OCI-LY1 (cell line): ENCODE measurements at regions not wholly inside any gene's neighbourhood (a gene's known extent, or its start where the extent isn't known, plus 50 kb on each side); places are given as distances from the start of the nearest gene placed in this dataset.

ENCODE experiments used
- H2AFZ ChIP-seq: fragments of 200-600 bp; sonication (generic), shearing (Covaris generic); 2 replicates; pipeline ENCODE4 v1.6.0; 2014; ENCODE audit warnings: antibody characterized with exemption, mild to moderate bottlenecking, low read length
- H3F3A ChIP-seq: fragments of 200-600 bp; sonication (generic), shearing (Covaris generic); 2 replicates; pipeline ENCODE4 v1.6.0; 2014; ENCODE audit warnings: mild to moderate bottlenecking, antibody characterized with exemption, low read length, moderate library complexity; ENCODE audit not compliant: insufficient read depth
- H3K27ac ChIP-seq: fragments of 200-600 bp; sonication (generic); 2 replicates; pipeline ENCODE4 v1.5.1; 2014; ENCODE audit warnings: low read length, mixed run types, mild to moderate bottlenecking, low read depth; ENCODE audit not compliant: poor library complexity, severe bottlenecking
- H3K27me3 ChIP-seq: fragments of 200-600 bp; sonication (generic); 2 replicates; pipeline ENCODE4 v1.6.0; 2014; ENCODE audit warnings: antibody characterized with exemption, mild to moderate bottlenecking, low read length, moderate library complexity; ENCODE audit not compliant: insufficient read depth
- H3K36me3 ChIP-seq: fragments of 200-600 bp; sonication (generic); 2 replicates; pipeline ENCODE4 v1.6.1; 2014; ENCODE audit warnings: mild to moderate bottlenecking, antibody characterized with exemption, low read length, moderate library complexity, mixed read lengths; ENCODE audit not compliant: insufficient read depth
- H3K4me1 ChIP-seq: fragments of 200-600 bp; sonication (generic); 2 replicates; pipeline ENCODE4 v1.5.1; 2014; ENCODE audit warnings: mild to moderate bottlenecking, low read length, moderate library complexity; ENCODE audit not compliant: insufficient read depth, severe bottlenecking
- H3K4me2 ChIP-seq: fragments of 200-600 bp; sonication (generic), shearing (Covaris generic); 2 replicates; pipeline ENCODE4 v1.6.1; 2014; ENCODE audit warnings: low read length
- H3K4me3 ChIP-seq: fragments of 200-600 bp; sonication (generic); 2 replicates; pipeline ENCODE4 v1.5.1; 2014; ENCODE audit warnings: low read length, low read depth, mild to moderate bottlenecking, mixed read lengths; ENCODE audit not compliant: poor library complexity, severe bottlenecking
- H3K79me2 ChIP-seq: fragments of 200-600 bp; shearing (Covaris generic); 2 replicates; pipeline ENCODE4 v1.6.1; 2016; ENCODE audit warnings: mixed run types, low read length, mixed read lengths; ENCODE audit not compliant: insufficient read depth
- H3K9ac ChIP-seq: fragments of 200-600 bp; sonication (generic), shearing (Covaris generic); 2 replicates; pipeline ENCODE4 v1.6.1; 2014; ENCODE audit warnings: mild to moderate bottlenecking, low read length, mixed read lengths
- H3K9me2 ChIP-seq: fragments of 200-600 bp; sonication (generic), shearing (Covaris generic); 2 replicates; pipeline ENCODE4 v1.6.1; 2014; ENCODE audit warnings: low read depth, mild to moderate bottlenecking, low read length, mixed read lengths
- H3K9me3 ChIP-seq: fragments of 200-600 bp; shearing (Covaris generic); 2 replicates; pipeline ENCODE4 v1.6.1; 2014; ENCODE audit warnings: low read length, mixed read lengths
- H4K20me1 ChIP-seq: fragments of 200-600 bp; sonication (generic), shearing (Covaris generic); 2 replicates; pipeline ENCODE4 v1.6.0; 2016; ENCODE audit warnings: mild to moderate bottlenecking, low read length; ENCODE audit not compliant: insufficient read depth
- CTCF ChIP-seq: fragments of 200-600 bp; sonication (generic), shearing (Covaris generic); IDR thresholded peaks from 2 replicates; pipeline ENCODE4 v1.5.1; 2017; ENCODE audit warnings: mild to moderate bottlenecking, antibody characterized with exemption, low read length, moderate library complexity, mixed read lengths
- EZH2 ChIP-seq: fragments of 200-600 bp; sonication (generic), shearing (Covaris generic); IDR thresholded peaks from 2 replicates; pipeline ENCODE4 v1.8.0; 2017; ENCODE audit warnings: borderline replicate concordance, mixed run types, mild to moderate bottlenecking, antibody characterized with exemption, low read length, moderate library complexity, mixed read lengths

DNA sequence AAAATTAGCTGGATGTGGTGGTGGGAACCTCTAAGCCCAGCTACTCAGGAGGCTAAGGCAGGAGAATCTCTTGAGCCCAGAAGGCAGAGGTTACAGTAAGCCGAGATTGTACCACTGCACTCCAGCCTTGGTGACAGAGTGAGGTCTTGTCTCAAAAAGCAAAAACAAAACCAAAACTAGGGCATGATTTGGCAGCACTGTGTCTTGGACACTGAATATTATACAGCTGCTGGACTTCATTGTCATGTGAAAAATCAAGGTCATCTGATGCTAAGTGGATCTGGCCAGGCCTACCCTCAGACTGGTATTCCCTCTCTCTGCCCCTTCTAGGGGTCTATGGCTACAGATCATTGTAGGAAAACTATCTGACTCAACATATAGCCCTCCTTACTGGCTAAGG is 55.2 kb upstream of the MRPS6 start:
- H3K79me2 ChIP-seq = no peaks in the 10 kb centered on the region
- H2AFZ ChIP-seq = no peak overlapping the region
- peaks cover 5% of the 10 kb centered on the region; the same call in 1 of the 2 replicates for H3K9me3 ChIP-seq
- peaks cover 54% of the 10 kb centered on the region for H3K4me1 ChIP-seq
- H3K27ac ChIP-seq = peak overlapping the region; percentile 95
- no peaks in the 10 kb centered on the region for H3K36me3 ChIP-seq
- H3F3A ChIP-seq = no peaks in the 10 kb centered on the region
- H3K4me2 ChIP-seq = peak overlapping the region; percentile 37; the same call in 1 of the 2 replicates
- H3K4me3 ChIP-seq = peak overlapping the region; percentile 11
- no peak overlapping the region; the same call in 1 of the 2 replicates for H3K9ac ChIP-seq
- no peaks in the 10 kb centered on the region for H3K9me2 ChIP-seq
- H3K27me3 ChIP-seq = no peaks in the 10 kb centered on the region
- no peaks in the 10 kb centered on the region for H4K20me1 ChIP-seq
- TF ChIP-seq CTCF = no peak
- no peak for TF ChIP-seq EZH2

DNA sequence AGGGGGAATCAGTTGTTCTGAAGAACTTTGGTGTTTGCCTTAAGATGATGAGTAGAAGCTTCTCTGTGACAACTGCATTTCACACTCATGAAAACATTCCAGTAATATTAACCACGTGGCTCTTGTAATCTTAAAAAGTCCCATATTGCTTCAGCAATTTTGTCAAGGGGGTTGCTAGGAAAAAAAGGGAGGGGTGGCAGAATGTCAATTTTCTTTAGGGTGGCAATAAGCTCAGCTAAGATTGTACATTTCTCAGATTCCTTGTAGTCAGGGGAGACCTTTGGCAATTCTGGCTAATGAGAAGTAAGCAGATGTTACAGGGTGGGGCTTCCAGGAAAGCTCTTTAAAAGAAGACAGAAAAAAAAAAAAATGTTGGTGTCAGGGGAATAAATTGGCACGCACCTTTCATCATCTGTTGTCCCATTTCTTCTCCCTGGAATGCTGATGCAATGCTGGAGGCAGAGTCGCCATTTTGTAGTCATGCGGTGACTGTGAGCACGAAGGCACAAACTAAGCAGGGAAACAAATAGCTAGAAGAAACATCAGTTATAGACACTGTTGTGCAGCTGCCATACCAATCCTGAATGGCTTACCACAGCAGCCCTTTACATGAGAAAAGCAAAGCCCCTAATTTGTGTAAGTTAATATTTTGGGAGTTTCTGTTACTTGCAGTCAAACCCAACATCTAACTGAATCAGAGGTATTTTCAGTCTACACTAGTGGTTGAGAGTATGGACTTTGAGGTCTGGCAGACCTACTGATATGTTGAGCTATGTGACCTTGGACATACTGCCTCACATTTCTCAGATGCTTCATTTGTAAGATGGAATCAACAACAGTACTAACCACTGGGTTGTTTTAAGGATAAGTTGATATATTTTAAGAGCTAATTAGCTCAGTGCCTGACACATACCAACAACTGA is 56.1 kb upstream of the MRPS6 start:
- peaks cover 45% of the 10 kb centered on the region for H3K4me1 ChIP-seq
- peaks cover 13% of the 10 kb centered on the region; the same call in 1 of the 2 replicates for H3K9me3 ChIP-seq
- no peak overlapping the region for H2AFZ ChIP-seq
- no peaks in the 10 kb centered on the region for H3K9me2 ChIP-seq
- no peak overlapping the region for H3K4me2 ChIP-seq
- no peak overlapping the region for H3K4me3 ChIP-seq
- H3F3A ChIP-seq = no peaks in the 10 kb centered on the region
- H4K20me1 ChIP-seq = no peaks in the 10 kb centered on the region
- H3K79me2 ChIP-seq = no peaks in the 10 kb centered on the region
- H3K36me3 ChIP-seq = no peaks in the 10 kb centered on the region
- H3K27me3 ChIP-seq = no peaks in the 10 kb centered on the region
- H3K27ac ChIP-seq = peak overlapping the region; percentile 95
- no peak overlapping the region for H3K9ac ChIP-seq
- TF ChIP-seq CTCF (no peak), EZH2 (no peak)

DNA sequence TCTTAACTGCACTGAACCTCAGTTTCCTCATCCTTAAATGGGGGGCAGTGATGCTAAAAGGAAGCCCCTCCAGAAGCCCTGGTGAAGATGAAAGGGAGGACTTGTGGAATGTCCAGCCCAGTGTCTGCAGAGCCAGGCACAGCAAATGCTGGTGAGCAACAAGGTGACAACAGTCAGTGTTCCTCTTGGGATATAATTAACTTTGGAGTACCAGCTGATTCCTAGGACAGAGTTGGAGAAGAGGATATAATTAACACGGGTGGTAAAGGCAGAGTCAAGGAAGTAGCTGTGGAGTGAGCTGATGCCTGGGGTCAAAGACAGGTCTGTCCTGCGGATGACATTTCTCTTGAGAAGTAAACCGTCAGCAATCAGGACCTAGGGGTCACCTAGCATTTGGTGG is 60.7 kb upstream of the MRPS6 start:
- H3K9ac ChIP-seq = no peak overlapping the region
- H3F3A ChIP-seq = no peaks in the 10 kb centered on the region
- H3K4me2 ChIP-seq = no peak overlapping the region
- no peaks in the 10 kb centered on the region for H3K4me1 ChIP-seq
- no peak overlapping the region for H2AFZ ChIP-seq
- peaks cover 21% of the 10 kb centered on the region; the same call in 1 of the 2 replicates for H3K9me3 ChIP-seq
- no peak overlapping the region for H3K27ac ChIP-seq
- no peaks in the 10 kb centered on the region for H4K20me1 ChIP-seq
- H3K36me3 ChIP-seq = no peaks in the 10 kb centered on the region
- TF ChIP-seq CTCF (no peak), EZH2 (no peak)
- no peaks in the 10 kb centered on the region for H3K27me3 ChIP-seq
- no peaks in the 10 kb centered on the region for H3K9me2 ChIP-seq
- H3K4me3 ChIP-seq = no peak overlapping the region
- no peaks in the 10 kb centered on the region for H3K79me2 ChIP-seq
